ENCODE measurements at regions not wholly inside any gene's neighbourhood (a gene's known extent, or its start where the extent isn't known, plus 50 kb on each side); places are given as distances from the start of the nearest gene placed in this dataset.

- no peak for DNase-seq (ENCODE audit: low spot score in 2 of 2)
- Mint-ChIP-seq H3K36me3 (no peaks in the 10 kb centered on the region), H3K27ac (no peak overlapping the region), H3K9me3 (peaks cover 0 to 7% of the 10 kb centered on the region in 2 donors)
- ATAC-seq: no peak
Observed at GRCh38 chr1:81351864-81352263, 448.9 kb upstream of the ADGRL2 start.

- Mint-ChIP-seq H3K9me3 (peaks cover 0 to 12% of the 10 kb centered on the region in 2 donors), H3K36me3 (no peaks in the 10 kb centered on the region), H3K27ac (no peak overlapping the region)
- ATAC-seq: no peak
- DNase-seq (ENCODE audit: low spot score in 2 of 2): no peak
Observed at GRCh38 chr1:81349194-81349965, 451.4 kb upstream of the ADGRL2 start.

- no peaks in the 10 kb centered on the region for H3K36me3 Mint-ChIP-seq
- DNase-seq (ENCODE audit: low spot score in 2 of 2): no peak
- no peak for ATAC-seq
- no peak overlapping the region for H3K27ac Mint-ChIP-seq
- H3K9me3 Mint-ChIP-seq: peaks cover 0 to 5% of the 10 kb centered on the region in 2 donors
Observed at GRCh38 chr1:81345110-81345509, 455.6 kb upstream of the ADGRL2 start.

- Mint-ChIP-seq H3K36me3 (no peaks in the 10 kb centered on the region), H3K27ac (no peak overlapping the region), H3K9me3 (peaks cover 9 to 12% of the 10 kb centered on the region in 2 donors)
- ATAC-seq (no peak), DNase-seq (ENCODE audit: low spot score in 2 of 2) (no peak)
Observed at GRCh38 chr1:81340239-81340638, 460.5 kb upstream of the ADGRL2 start.

GRCh38 chr1:81337226-81337625, 463.5 kb upstream of the ADGRL2 start:
- Mint-ChIP-seq H3K9me3 (peaks cover 12 to 14% of the 10 kb centered on the region in 2 donors), H3K36me3 (no peaks in the 10 kb centered on the region), H3K27ac (no peak overlapping the region)
- ATAC-seq: no peak
- no peak for DNase-seq (ENCODE audit: low spot score in 2 of 2)

GRCh38 chr1:81335876-81336275, 464.9 kb upstream of the ADGRL2 start:
- no peak for ATAC-seq
- DNase-seq (ENCODE audit: low spot score in 2 of 2): no peak
- Mint-ChIP-seq H3K36me3 (no peaks in the 10 kb centered on the region), H3K27ac (no peak overlapping the region), H3K9me3 (peaks cover 12 to 14% of the 10 kb centered on the region in 2 donors)

GRCh38 chr1:81330521-81330920, 470.2 kb upstream of the ADGRL2 start:
- Mint-ChIP-seq H3K9me3 (peaks cover 2 to 9% of the 10 kb centered on the region in 2 donors), H3K27ac (no peak overlapping the region), H3K36me3 (no peaks in the 10 kb centered on the region)
- no peak for ATAC-seq
- no peak for DNase-seq (ENCODE audit: low spot score in 2 of 2)

GRCh38 chr1:81330111-81330510, 470.6 kb upstream of the ADGRL2 start:
- no peaks in the 10 kb centered on the region for H3K36me3 Mint-ChIP-seq

GRCh38 chr1:81329041-81329440, 471.7 kb upstream of the ADGRL2 start:
- Mint-ChIP-seq H3K27ac (no peak overlapping the region), H3K36me3 (no peaks in the 10 kb centered on the region), H3K9me3 (peaks cover 0 to 8% of the 10 kb centered on the region in 2 donors)
- ATAC-seq: no peak
- DNase-seq (ENCODE audit: low spot score in 2 of 2): no peak

More at GRCh38 chr1:81330111-81330510, 470.6 kb upstream of the ADGRL2 start:
- ATAC-seq (no peak), DNase-seq (ENCODE audit: low spot score in 2 of 2) (no peak)
- Mint-ChIP-seq H3K27ac (no peak overlapping the region), H3K9me3 (peaks cover 0 to 11% of the 10 kb centered on the region in 2 donors)

- Mint-ChIP-seq H3K36me3 (no peaks in the 10 kb centered on the region), H3K27ac (no peak overlapping the region), H3K9me3 (peaks cover 0 to 12% of the 10 kb centered on the region in 2 donors)
- ATAC-seq (no peak), DNase-seq (ENCODE audit: low spot score in 2 of 2) (no peak)
Observed at GRCh38 chr1:81327743-81328142, 473.0 kb upstream of the ADGRL2 start.

- H3K36me3 Mint-ChIP-seq: no peaks in the 10 kb centered on the region
- H3K9me3 Mint-ChIP-seq: peaks cover 0 to 12% of the 10 kb centered on the region in 2 donors
- ATAC-seq (no peak), DNase-seq (ENCODE audit: low spot score in 2 of 2) (no peak)
- H3K27ac Mint-ChIP-seq: no peak overlapping the region
Observed at GRCh38 chr1:81327103-81327710, 473.5 kb upstream of the ADGRL2 start.

GRCh38 chr1:81326212-81326611, 474.5 kb upstream of the ADGRL2 start:
- ATAC-seq (no peak), DNase-seq (ENCODE audit: low spot score in 2 of 2) (no peak)
- H3K36me3 Mint-ChIP-seq: no peaks in the 10 kb centered on the region
- peaks cover 0 to 12% of the 10 kb centered on the region in 2 donors for H3K9me3 Mint-ChIP-seq
- H3K27ac Mint-ChIP-seq: no peak overlapping the region

GRCh38 chr1:81325397-81325796, 475.3 kb upstream of the ADGRL2 start:
- H3K9me3 Mint-ChIP-seq: peaks cover 0 to 12% of the 10 kb centered on the region in 2 donors

GRCh38 chr1:81323862-81324261, 476.9 kb upstream of the ADGRL2 start:
- Mint-ChIP-seq H3K36me3 (no peaks in the 10 kb centered on the region), H3K9me3 (peaks cover 0 to 16% of the 10 kb centered on the region in 2 donors), H3K27ac (no peak overlapping the region)
- ATAC-seq: no peak
- DNase-seq (ENCODE audit: low spot score in 2 of 2): no peak

More at GRCh38 chr1:81325397-81325796, 475.3 kb upstream of the ADGRL2 start:
- H3K27ac Mint-ChIP-seq: no peak overlapping the region
- no peak for DNase-seq (ENCODE audit: low spot score in 2 of 2)
- H3K36me3 Mint-ChIP-seq: no peaks in the 10 kb centered on the region
- no peak for ATAC-seq

GRCh38 chr1:81317191-81317590, 483.5 kb upstream of the ADGRL2 start:
- peaks cover 0 to 4% of the 10 kb centered on the region in 2 donors for H3K9me3 Mint-ChIP-seq
- DNase-seq (ENCODE audit: low spot score in 2 of 2) (no peak), ATAC-seq (no peak)
- no peak overlapping the region for H3K27ac Mint-ChIP-seq
- H3K36me3 Mint-ChIP-seq: no peaks in the 10 kb centered on the region

GRCh38 chr1:81314513-81315233, 486.1 kb upstream of the ADGRL2 start:
- ATAC-seq (no peak), DNase-seq (ENCODE audit: low spot score in 2 of 2) (no peak)
- H3K27ac Mint-ChIP-seq: no peak overlapping the region
- no peaks in the 10 kb centered on the region for H3K9me3 Mint-ChIP-seq
- H3K36me3 Mint-ChIP-seq: no peaks in the 10 kb centered on the region

GRCh38 chr1:81313289-81313688, 487.4 kb upstream of the ADGRL2 start:
- no peaks in the 10 kb centered on the region for H3K36me3 Mint-ChIP-seq
- no peaks in the 10 kb centered on the region for H3K9me3 Mint-ChIP-seq
- no peak overlapping the region for H3K27ac Mint-ChIP-seq
- DNase-seq (ENCODE audit: low spot score in 2 of 2) (no peak), ATAC-seq (no peak)

Measured in activated naive CD4-positive, alpha-beta T cell treated with anti-CD3 and anti-CD28 coated beads, Interleukin-2, amount 50 U/mL, for 72 hours (primary cell).